HEK293T (cell line): ENCODE measurements at regions not wholly inside any gene's neighbourhood (a gene's known extent, or its start where the extent isn't known, plus 50 kb on each side); places are given as distances from the start of the nearest gene placed in this dataset.

Source experiments
- BHLHE40 ChIP-seq: fragments of 450-650 bp; IDR thresholded peaks from 2 replicates; pipeline ENCODE4 v1.6.1; 2016; ENCODE audit warnings: mild to moderate bottlenecking, moderate library complexity, borderline replicate concordance
- FOXK2 ChIP-seq: fragments of 450-650 bp; IDR thresholded peaks from 2 replicates; pipeline ENCODE4 v1.6.1; 2016; ENCODE audit warnings: mild to moderate bottlenecking
- SP1 ChIP-seq: fragments of 450-650 bp; IDR thresholded peaks from 2 replicates; pipeline ENCODE4 v1.6.1; 2017
- ZNF384 ChIP-seq: fragments of 450-650 bp; IDR thresholded peaks from 2 replicates; pipeline ENCODE4 v1.6.1; 2016

DNA sequence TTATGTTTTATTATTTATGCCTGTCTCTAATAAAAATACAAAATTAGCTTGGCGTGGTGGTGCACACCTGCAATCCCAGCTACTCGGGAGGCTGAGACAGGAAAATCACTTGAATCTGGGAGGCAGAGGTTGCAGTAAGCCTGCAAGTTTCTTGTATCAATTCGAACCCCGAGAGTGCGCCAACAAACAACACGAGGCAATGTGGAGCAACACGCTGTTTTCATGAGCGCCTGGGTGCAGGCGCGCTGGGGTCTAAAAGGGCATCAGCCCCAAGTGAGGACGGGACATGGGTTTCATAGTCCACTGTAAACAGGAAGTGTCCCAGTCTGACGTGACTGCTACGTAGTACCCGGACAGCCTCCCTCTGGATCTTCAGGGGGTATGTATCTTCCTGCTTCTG lies 1634.6 kb upstream of the AGA start:
- TF ChIP-seq SP1 (no peak), BHLHE40 (no peak), ZNF384 (no peak), FOXK2 (no peak)
